ENCODE measurements at regions not wholly inside any gene's neighbourhood (a gene's known extent, or its start where the extent isn't known, plus 50 kb on each side); places are given as distances from the start of the nearest gene placed in this dataset.

DNA sequence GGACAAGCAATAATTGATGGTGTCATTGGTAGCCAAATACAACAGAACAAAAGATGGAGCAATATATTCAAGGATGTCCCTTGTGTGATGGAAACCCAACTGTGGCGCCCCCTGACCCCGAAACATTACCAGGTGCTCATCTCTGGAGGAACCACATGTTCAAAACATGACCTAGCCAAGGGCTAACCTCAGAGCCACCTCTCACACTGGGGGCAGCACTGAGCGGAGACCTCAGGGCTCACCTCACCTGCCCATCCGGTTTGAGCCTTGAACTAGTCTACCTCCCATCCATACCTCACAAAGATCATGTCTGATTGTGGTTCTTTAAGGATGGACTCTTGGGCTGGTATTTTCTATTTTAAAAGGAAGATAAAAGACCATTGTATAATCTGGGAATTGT lies 314.4 kb upstream of the CDH7 start:
- DNase-seq (ENCODE audit: low read depth, low spot score): no peak
- H3K4me3 ChIP-seq (ENCODE audit: low read depth, low read length): no peak overlapping the region
- ChIA-PET CTCF (no interaction called here), POLR2A (no interaction called here)
- TF ChIP-seq, protein P1, sequence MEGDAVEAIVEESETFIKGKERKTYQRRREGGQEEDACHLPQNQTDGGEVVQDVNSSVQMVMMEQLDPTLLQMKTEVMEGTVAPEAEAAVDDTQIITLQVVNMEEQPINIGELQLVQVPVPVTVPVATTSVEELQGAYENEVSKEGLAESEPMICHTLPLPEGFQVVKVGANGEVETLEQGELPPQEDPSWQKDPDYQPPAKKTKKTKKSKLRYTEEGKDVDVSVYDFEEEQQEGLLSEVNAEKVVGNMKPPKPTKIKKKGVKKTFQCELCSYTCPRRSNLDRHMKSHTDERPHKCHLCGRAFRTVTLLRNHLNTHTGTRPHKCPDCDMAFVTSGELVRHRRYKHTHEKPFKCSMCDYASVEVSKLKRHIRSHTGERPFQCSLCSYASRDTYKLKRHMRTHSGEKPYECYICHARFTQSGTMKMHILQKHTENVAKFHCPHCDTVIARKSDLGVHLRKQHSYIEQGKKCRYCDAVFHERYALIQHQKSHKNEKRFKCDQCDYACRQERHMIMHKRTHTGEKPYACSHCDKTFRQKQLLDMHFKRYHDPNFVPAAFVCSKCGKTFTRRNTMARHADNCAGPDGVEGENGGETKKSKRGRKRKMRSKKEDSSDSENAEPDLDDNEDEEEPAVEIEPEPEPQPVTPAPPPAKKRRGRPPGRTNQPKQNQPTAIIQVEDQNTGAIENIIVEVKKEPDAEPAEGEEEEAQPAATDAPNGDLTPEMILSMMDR (IDR thresholded peaks at IDR 0.05; ENCODE audit: insufficient read depth, low read length, missing control alignments): no peak

DNA sequence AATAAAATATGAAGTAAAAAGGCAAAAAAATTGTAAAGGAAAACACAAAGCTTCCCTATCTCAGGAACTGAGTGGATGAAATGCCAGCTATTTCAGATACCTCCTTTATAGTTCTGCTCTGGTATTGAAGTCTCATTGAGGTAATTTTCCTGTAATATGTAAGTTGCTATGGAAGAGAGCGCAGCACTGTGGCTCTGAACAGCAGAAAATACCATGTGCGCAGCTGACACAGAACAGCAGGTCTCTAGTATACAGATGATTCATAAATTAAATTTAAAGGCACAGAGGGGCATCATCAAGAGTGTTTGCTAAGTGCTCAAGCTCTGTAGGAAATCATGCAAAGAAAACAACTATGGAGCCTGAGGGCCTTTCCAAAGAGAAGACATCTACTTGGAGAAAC lies 315.3 kb upstream of the CDH7 start:
- ChIA-PET POLR2A (no interaction called here), CTCF (no interaction called here)
- no peak for DNase-seq (ENCODE audit: low read depth, low spot score)
- TF ChIP-seq, protein P1 (IDR thresholded peaks at IDR 0.05; ENCODE audit: insufficient read depth, low read length, missing control alignments): no peak
- no peak overlapping the region for H3K4me3 ChIP-seq (ENCODE audit: low read depth, low read length)

DNA sequence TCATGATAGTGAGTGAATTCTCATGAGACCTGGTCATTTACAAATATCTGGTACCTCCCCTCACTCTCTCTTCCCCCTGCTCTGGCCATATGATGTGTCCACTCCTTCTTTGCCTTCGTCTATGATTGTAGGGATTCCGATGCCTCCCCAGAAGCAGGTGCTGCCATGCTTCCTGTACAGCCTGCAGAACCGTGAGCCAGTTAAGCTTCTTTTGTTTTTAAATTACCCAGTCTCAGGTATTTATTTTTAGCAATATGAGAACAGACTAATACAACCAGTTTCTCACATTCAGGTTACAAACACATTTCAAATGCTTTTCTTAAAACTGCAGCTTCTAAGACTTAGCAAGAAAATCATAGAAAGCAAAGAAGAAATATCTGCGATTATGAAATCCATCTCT lies 321.2 kb upstream of the CDH7 start:
- ChIA-PET POLR2A (no interaction called here), CTCF (no interaction called here)

DNA sequence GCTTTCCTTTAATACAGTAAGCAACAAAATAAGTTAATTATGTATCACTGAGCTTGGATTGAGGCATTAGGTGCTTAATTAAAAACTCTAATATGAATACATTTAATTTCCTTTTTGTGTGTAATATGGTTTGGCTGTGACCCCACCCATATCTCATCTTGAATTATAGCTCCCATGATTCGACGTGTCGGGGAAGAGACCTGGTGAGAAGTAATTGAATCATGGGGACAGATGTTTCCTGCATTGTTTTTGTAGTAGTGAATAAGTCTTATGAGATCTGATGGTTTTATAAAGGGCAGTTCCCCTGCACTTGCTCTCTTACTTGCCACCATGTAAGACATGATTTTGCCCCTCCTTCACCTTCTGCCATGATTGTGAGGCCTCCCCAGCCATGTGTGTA lies 325.4 kb upstream of the CDH7 start:
- no peak for DNase-seq (ENCODE audit: low read depth, low spot score)
- TF ChIP-seq, protein P1 (IDR thresholded peaks at IDR 0.05; ENCODE audit: insufficient read depth, low read length, missing control alignments): no peak
- CTCF ChIA-PET: no interaction called here
- H3K4me3 ChIP-seq (ENCODE audit: low read depth, low read length): no peak overlapping the region
- POLR2A ChIA-PET: no interaction called here

More for the DNA sequence above, 321.2 kb upstream of the CDH7 start:
- TF ChIP-seq, protein P1 (IDR thresholded peaks at IDR 0.05; ENCODE audit: insufficient read depth, low read length, missing control alignments): no peak
- DNase-seq (ENCODE audit: low read depth, low spot score): no peak
- H3K4me3 ChIP-seq (ENCODE audit: low read depth, low read length): no peak overlapping the region

DNA sequence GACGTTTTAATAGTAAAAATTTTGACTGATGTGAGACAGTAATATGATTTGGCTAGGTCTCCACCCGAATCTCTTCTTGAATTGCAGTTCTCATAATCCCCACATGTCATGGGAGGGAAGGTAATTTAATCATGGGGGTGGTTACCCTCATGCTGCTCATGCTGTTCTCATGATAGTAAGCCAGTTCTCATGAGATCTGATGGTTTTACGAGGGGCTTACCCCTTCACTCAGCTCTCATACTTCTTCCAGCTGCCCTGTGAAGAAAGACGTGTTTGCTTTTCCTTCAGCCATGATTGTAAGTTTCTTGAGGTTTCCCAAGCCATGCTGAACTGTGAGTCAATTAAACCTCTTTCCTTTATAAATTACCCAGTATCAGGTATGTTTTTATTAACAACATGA lies 327.0 kb upstream of the CDH7 start:
- ChIA-PET POLR2A (no interaction called here), CTCF (no interaction called here)
- no peak for DNase-seq (ENCODE audit: low read depth, low spot score)
- TF ChIP-seq, protein P1 (IDR thresholded peaks at IDR 0.05; ENCODE audit: insufficient read depth, low read length, missing control alignments): no peak
- H3K4me3 ChIP-seq (ENCODE audit: low read depth, low read length): no peak overlapping the region

DNA sequence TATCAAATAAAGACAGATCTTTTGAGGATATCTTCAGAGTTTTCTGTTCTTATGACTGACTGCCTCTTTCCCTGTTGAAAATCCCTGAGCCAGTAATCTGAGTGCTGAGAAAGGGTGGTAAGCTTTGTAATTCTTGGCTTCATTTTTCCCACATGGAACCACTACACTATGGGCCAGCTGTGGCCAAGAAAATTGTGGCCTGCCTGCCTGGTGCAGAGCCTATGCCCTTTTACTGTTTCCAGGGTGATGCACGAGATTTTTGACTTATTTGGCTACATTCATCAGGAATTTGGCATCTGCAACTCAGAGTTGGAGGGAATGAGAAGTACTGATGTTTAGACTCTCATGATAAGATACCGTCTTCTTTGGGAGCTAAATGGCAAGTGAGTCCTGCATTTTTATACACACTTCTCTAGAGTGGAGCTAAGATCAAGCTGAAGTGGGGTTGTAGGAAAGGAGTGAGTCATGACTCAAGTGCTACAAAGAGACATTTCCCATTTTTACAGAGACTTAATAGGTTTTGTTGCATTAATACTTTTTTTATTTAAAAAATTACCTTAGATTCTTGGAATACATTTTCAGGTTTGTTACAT lies 328.2 kb upstream of the CDH7 start:
- no peak overlapping the region for H3K4me3 ChIP-seq (ENCODE audit: low read depth, low read length)
- DNase-seq (ENCODE audit: low read depth, low spot score): no peak
- TF ChIP-seq, protein P1 (IDR thresholded peaks at IDR 0.05; ENCODE audit: insufficient read depth, low read length, missing control alignments): no peak
- ChIA-PET CTCF (no interaction called here), POLR2A (no interaction called here)
